ENCODE measurements at regions not wholly inside any gene's neighbourhood (a gene's known extent, or its start where the extent isn't known, plus 50 kb on each side); places are given as distances from the start of the nearest gene placed in this dataset.
A peak's percentile ranks its signal among the peaks of the same experiment; 100 is the strongest.

GRCh38 chr18:43482600-43482999, 205.3 kb upstream of the SYT4 start:
- DNase-seq = no peak

GRCh38 chr18:43484710-43485109, 207.4 kb upstream of the SYT4 start:
- DNase-seq = no peak

GRCh38 chr18:43485545-43485963, 208.3 kb upstream of the SYT4 start:
- no peak for DNase-seq

- DNase-seq = no peak
These were observed 209.2 kb upstream of the SYT4 start for GRCh38 chr18:43486462-43486861.

GRCh38 chr18:43501099-43501498, 223.8 kb upstream of the SYT4 start:
- DNase-seq = no peak

GRCh38 chr18:43506935-43507334, 229.6 kb upstream of the SYT4 start:
- DNase-seq = no peak

GRCh38 chr18:43507842-43508481, 230.7 kb upstream of the SYT4 start:
- no peak for DNase-seq

- DNase-seq = no peak
These were observed 237.5 kb upstream of the SYT4 start for GRCh38 chr18:43514747-43515146.

GRCh38 chr18:43515481-43515880, 238.2 kb upstream of the SYT4 start:
- DNase-seq = no peak

GRCh38 chr18:43524260-43524659, 247.0 kb upstream of the SYT4 start:
- DNase-seq = no peak

GRCh38 chr18:43525169-43525568, 247.9 kb upstream of the SYT4 start:
- DNase-seq = no peak

GRCh38 chr18:43526426-43527145, 249.3 kb upstream of the SYT4 start:
- no peak for DNase-seq

GRCh38 chr18:43531438-43531837, 254.1 kb upstream of the SYT4 start:
- DNase-seq = no peak

GRCh38 chr18:43533371-43533770, 256.1 kb upstream of the SYT4 start:
- no peak for DNase-seq

- DNase-seq = no peak
These were observed 257.2 kb upstream of the SYT4 start for GRCh38 chr18:43534511-43534910.

- no peak for DNase-seq
These were observed 262.6 kb upstream of the SYT4 start for GRCh38 chr18:43539862-43540261.

GRCh38 chr18:43542016-43542415, 264.7 kb upstream of the SYT4 start:
- DNase-seq = no peak

- no peak for DNase-seq
These were observed 265.9 kb upstream of the SYT4 start for GRCh38 chr18:43543236-43543635.

- DNase-seq = no peak
These were observed 270.2 kb upstream of the SYT4 start for GRCh38 chr18:43547456-43547855.

GRCh38 chr18:43559507-43559906, 282.2 kb upstream of the SYT4 start:
- DNase-seq = no peak

GRCh38 chr18:43563780-43564179, 286.5 kb upstream of the SYT4 start:
- peak; percentile 23 for DNase-seq

GRCh38 chr18:43570593-43570992, 293.3 kb upstream of the SYT4 start:
- no peak for DNase-seq

- peak; percentile 53 for DNase-seq
These were observed 293.9 kb upstream of the SYT4 start for GRCh38 chr18:43571078-43571689.

GRCh38 chr18:43572163-43572562, 294.9 kb upstream of the SYT4 start:
- DNase-seq = peak; percentile 16

Measured in activated CD4-positive, alpha-beta T cell treated with anti-CD3 and anti-CD28 coated beads, Interleukin-10, Interleukin-2, amounts not matched to agents 100 ng/mL and 50 ng/mL, durations not matched to agents 16 hours and 8 hours (primary cell).